ENCODE measurements at regions not wholly inside any gene's neighbourhood (a gene's known extent, or its start where the extent isn't known, plus 50 kb on each side); places are given as distances from the start of the nearest gene placed in this dataset.
A peak's percentile ranks its signal among the peaks of the same experiment; 100 is the strongest.

DNA sequence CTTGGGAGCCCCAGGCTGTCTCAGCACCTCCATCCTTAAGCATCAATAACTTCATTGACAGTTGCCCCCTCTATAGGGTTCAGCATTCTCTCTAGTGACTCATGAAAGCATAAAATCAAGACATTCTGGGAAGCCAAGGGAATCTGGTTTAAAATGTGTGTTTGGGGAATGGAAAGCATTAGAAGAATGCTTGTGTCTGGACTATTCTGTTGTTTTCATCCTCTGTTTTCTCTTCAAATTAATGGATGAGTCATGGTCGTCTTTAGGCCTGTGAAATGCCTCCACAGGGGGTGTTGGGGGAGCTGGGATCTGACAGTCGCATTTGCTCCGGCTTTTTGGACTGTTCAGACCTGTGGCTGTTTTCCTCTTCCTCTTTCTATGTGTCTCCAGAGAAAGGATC, 279.7 kb downstream of the CDC5L start:
- DNase-seq (no peak), ATAC-seq (peak in 3 of 4 donors; percentile 41 to 49 (median 44))
- no peak overlapping the region for H3K27ac ChIP-seq
- no peaks in the 10 kb centered on the region for H3K9me3 ChIP-seq
- H3K4me3 ChIP-seq, result no peak overlapping the region
- WGBS, 3 donors, result 58 to 67% (median 60%) methylated on average over 3 of the region's 3 CpGs
- peaks cover 0 to 2% (median 0%) of the 10 kb centered on the region in 3 donors for H3K27me3 ChIP-seq (ENCODE audit: insufficient read depth in 3 of 3, low read length in 2 of 3)
- H3K4me1 ChIP-seq, result no peaks in the 10 kb centered on the region
- TF ChIP-seq, protein P1, sequence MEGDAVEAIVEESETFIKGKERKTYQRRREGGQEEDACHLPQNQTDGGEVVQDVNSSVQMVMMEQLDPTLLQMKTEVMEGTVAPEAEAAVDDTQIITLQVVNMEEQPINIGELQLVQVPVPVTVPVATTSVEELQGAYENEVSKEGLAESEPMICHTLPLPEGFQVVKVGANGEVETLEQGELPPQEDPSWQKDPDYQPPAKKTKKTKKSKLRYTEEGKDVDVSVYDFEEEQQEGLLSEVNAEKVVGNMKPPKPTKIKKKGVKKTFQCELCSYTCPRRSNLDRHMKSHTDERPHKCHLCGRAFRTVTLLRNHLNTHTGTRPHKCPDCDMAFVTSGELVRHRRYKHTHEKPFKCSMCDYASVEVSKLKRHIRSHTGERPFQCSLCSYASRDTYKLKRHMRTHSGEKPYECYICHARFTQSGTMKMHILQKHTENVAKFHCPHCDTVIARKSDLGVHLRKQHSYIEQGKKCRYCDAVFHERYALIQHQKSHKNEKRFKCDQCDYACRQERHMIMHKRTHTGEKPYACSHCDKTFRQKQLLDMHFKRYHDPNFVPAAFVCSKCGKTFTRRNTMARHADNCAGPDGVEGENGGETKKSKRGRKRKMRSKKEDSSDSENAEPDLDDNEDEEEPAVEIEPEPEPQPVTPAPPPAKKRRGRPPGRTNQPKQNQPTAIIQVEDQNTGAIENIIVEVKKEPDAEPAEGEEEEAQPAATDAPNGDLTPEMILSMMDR (IDR thresholded peaks at IDR 0.05), result no peak
- no peaks in the 10 kb centered on the region for H3K36me3 ChIP-seq (ENCODE audit: insufficient read depth in 1 of 2, low read depth in 1 of 2)
- intact Hi-C loops (cut with DNase I), result no loop called here

- DNase-seq, result no peak
- Histone ChIP-seq H3K36me3 (ENCODE audit: insufficient read depth in 1 of 2, low read depth in 1 of 2) (no peaks in the 10 kb centered on the region), H3K27me3 (ENCODE audit: insufficient read depth in 3 of 3, low read length in 2 of 3) (peaks cover 0 to 4% (median 2%) of the 10 kb centered on the region in 3 donors), H3K27ac (no peak overlapping the region), H3K4me1 (no peaks in the 10 kb centered on the region), H3K4me3 (no peak overlapping the region), H3K9me3 (no peaks in the 10 kb centered on the region)
- TF ChIP-seq, protein P1 (IDR thresholded peaks at IDR 0.05), result peak; percentile 37
- 56 to 62% (median 59%) methylated on average over 9 of the region's 9 CpGs for WGBS, 3 donors
- intact Hi-C loops (cut with DNase I), result no loop called here
- ATAC-seq, result peak in 1 of 4 donors; percentile 23
These were observed 280.3 kb downstream of the CDC5L start for GRCh38 chr6:44667668-44668390.

DNA sequence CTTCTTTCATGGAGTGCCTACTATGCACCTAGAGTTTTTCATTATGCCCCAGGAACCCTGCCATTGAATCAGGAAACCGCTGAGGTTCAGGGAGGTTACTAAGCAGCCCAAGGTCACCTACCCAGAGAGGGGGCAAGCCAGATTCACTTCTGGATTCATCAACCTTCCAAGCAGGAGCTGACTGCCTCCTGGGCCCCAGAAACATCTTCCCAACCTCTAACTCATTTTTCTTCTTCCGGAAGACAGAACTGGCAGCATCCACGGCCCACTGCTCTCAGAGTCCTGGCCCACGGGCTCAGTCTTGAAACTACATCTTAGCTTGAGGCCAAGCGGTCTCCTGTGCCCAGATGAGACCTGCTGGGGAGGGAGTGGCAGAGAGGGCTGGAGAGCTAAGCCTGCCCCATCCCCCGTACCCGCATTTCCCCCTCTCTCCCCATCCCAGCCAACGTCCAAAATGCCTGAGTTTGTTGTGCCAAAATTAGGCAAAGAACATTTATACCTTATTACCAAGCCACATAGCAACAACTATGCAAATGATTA, 281.0 kb downstream of the CDC5L start:
- WGBS, 3 donors, result 71 to 83% (median 79%) methylated on average over 8 of the region's 8 CpGs
- TF ChIP-seq, protein P1 (IDR thresholded peaks at IDR 0.05), result no peak
- peaks cover 0 to 4% (median 4%) of the 10 kb centered on the region in 3 donors for H3K27me3 ChIP-seq (ENCODE audit: insufficient read depth in 3 of 3, low read length in 2 of 3)

DNA sequence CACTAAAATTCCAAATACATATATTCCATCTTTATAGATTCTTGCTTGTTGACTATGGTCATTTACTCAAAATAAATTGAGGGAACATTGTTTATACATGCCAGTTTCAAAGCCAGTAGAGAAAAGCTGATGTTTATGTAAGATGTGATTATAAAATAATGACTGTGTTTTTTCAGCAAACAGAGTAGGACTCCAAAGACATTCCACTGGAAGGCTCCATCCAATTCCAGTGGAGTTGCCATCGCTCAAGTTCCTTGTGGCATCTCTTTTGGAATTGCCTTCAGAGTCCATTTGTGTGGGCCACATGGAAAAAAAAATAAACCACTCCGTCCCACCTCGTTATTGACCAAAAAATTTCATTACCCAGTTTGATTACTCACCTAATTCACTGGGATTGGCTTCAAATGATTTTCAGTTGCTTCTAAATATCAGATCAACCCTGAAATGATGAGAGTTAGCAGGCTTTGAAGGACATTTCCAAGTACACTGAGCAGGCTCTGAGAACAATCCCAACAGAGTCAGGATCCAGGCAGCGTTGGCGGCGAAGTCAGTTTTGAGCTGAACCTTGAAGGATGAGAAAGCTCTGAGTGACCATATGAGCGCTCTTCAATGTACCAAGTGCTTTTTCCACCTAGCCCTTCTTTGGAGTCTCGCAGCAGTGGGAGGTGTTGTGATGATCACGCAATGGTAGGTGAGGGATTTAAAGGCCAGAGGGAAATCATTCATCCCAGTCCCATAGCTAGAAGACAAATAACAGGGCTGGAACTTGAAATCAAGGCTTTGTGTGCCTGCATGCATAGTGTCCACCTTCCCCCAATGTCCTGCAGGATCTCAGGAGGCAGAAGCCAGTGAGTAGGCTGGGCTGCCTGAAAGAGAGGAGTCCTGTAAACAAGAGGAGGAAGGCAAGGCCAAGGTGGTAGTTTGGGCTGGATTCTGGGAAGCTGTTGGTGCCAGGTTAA, 281.7 kb downstream of the CDC5L start:
- TF ChIP-seq, protein P1 (IDR thresholded peaks at IDR 0.05), result no peak
- WGBS, 3 donors, result 84 to 96% (median 96%) methylated on average over 9 of the region's 9 CpGs
- Histone ChIP-seq H3K4me3 (no peak overlapping the region), H3K4me1 (no peaks in the 10 kb centered on the region), H3K36me3 (ENCODE audit: insufficient read depth in 1 of 2, low read depth in 1 of 2) (no peaks in the 10 kb centered on the region), H3K9me3 (no peaks in the 10 kb centered on the region), H3K27ac (no peak overlapping the region), H3K27me3 (ENCODE audit: insufficient read depth in 3 of 3, low read length in 2 of 3) (peaks cover 0 to 4% (median 4%) of the 10 kb centered on the region in 3 donors)
- no peak for ATAC-seq
- intact Hi-C loops (cut with DNase I), result no loop called here
- no peak for DNase-seq

More for the DNA sequence above, 281.0 kb downstream of the CDC5L start:
- no peaks in the 10 kb centered on the region for H3K9me3 ChIP-seq
- DNase-seq (no peak), ATAC-seq (no peak)
- no peak overlapping the region for H3K4me3 ChIP-seq
- H3K36me3 ChIP-seq (ENCODE audit: insufficient read depth in 1 of 2, low read depth in 1 of 2), result no peaks in the 10 kb centered on the region
- no peak overlapping the region for H3K27ac ChIP-seq
- no peaks in the 10 kb centered on the region for H3K4me1 ChIP-seq
- intact Hi-C loops (cut with DNase I), result no loop called here
